K562 (cell line): ENCODE measurements at regions not wholly inside any gene's neighbourhood (a gene's known extent, or its start where the extent isn't known, plus 50 kb on each side); places are given as distances from the start of the nearest gene placed in this dataset.

Experiments
- ATAC-seq: fragments of 200-7000 bp; cut with Tn5 transposase; 3 replicates; pipeline ENCODE4 v1.9.1; 2020; ENCODE audit warnings: moderate library complexity
- BruUV-seq: library from RNA; stranded (reverse); fragments of 400-500 nt; replicated peaks from 2 replicates; lab custom pipeline; 2021; lab: Mats Ljungman, UMichigan
- CTCF ChIA-PET: fragments of 300-600 bp; formaldehyde crosslinking; extraction: SDS; loops from one replicate; lab custom pipeline; 2021; ENCODE audit warnings: low intra/inter-chr PET ratio; lab: Yijun Ruan, JAX
- POLR2A ChIA-PET: fragments of 300-600, 350-650 bp; sonication (Branson Sonifier 250); formaldehyde crosslinking; extraction: SDS; loops from one replicate; lab custom pipeline; 2021; ENCODE audit warnings: antibody characterized with exemption, inconsistent platforms; lab: Yijun Ruan, JAX
- DNase-seq, 4 experiments: peaks; one replicate each; pipeline versions ENCODE4 v3.0.0 to v3.0.0-alpha.2; 2011 to 2018; ENCODE audit warnings: low spot score in 3 of 4, mixed read lengths in 3 of 4; ENCODE audit errors: extremely low read depth in 1 of 4
- FAIRE-seq: peaks from 2 replicates; lab custom pipeline; 2011; peaks lifted over from hg19 to GRCh38; lab: Jason Lieb, UNC
- H2AFZ ChIP-seq: 2 replicates; pipeline ENCODE4 v1.6.0; 2011; ENCODE audit warnings: low read depth, low read length, control low read depth, inconsistent platforms
- H3K27ac ChIP-seq: fragments of 200-600 bp; 3 replicates; pipeline ENCODE4 v1.8.0; 2011; ENCODE audit warnings: low read depth, mild to moderate bottlenecking, control low read depth, inconsistent platforms, low read length, moderate library complexity, mixed read lengths; ENCODE audit errors: extremely low read depth
- H3K27me3 ChIP-seq, 2 experiments: fragments of 300-600 bp in 1 of 2; 2 replicates in 1 of 2; 3 replicates in 1 of 2; pipeline versions ENCODE4 v1.6.0 to v1.8.0; 2011; ENCODE audit warnings: inconsistent platforms in 2 of 2, low read length in 2 of 2, mild to moderate bottlenecking in 1 of 2, mixed read lengths in 1 of 2, moderate library complexity in 1 of 2; ENCODE audit not compliant: control insufficient read depth in 2 of 2, insufficient read depth in 2 of 2
- H3K36me3 ChIP-seq: fragments of 300-600 bp; 3 replicates; pipeline ENCODE4 v1.8.0; 2011; ENCODE audit warnings: mild to moderate bottlenecking, low read length, inconsistent platforms; ENCODE audit not compliant: control insufficient read depth, insufficient read depth
- H3K4me1 ChIP-seq, 2 experiments: fragments of 200-600 bp in 1 of 2; replicated peaks in 1 of 2; 2 replicates in 1 of 2; 3 replicates in 1 of 2; pipeline versions ENCODE4 v1.5.1 to v1.8.0; 2011; ENCODE audit warnings: inconsistent platforms in 2 of 2, low read length in 2 of 2, mild to moderate bottlenecking in 1 of 2, mixed read lengths in 1 of 2, moderate library complexity in 1 of 2; ENCODE audit not compliant: control insufficient read depth in 2 of 2, insufficient read depth in 2 of 2
- H3K4me2 ChIP-seq: 2 replicates; pipeline ENCODE4 v1.6.1; 2011; ENCODE audit warnings: low read length, control low read depth, inconsistent platforms, mixed read lengths; ENCODE audit not compliant: insufficient read depth
- H3K4me3 ChIP-seq: fragments of 200-600 bp; sonication (generic), shearing (Covaris generic); 2 replicates; pipeline ENCODE4 v1.5.1; 2016; ENCODE audit warnings: control low read depth, inconsistent platforms
- H3K79me2 ChIP-seq: fragments of 200-600 bp; 3 replicates; pipeline ENCODE4 v1.8.0; 2011; ENCODE audit warnings: low read length, inconsistent platforms; ENCODE audit not compliant: control insufficient read depth, insufficient read depth
- H3K9ac ChIP-seq, 2 experiments: 2 replicates each; pipeline versions ENCODE4 v1.6.0 to v1.6.1; 2011; ENCODE audit warnings: low read depth in 2 of 2, low read length in 2 of 2, control low read depth in 1 of 2, inconsistent platforms in 1 of 2, mild to moderate bottlenecking in 1 of 2, mixed read lengths in 1 of 2; ENCODE audit not compliant: insufficient read depth in 1 of 2
- H3K9me1 ChIP-seq: one replicate; pipeline ENCODE4 v1.6.0; 2011; ENCODE audit warnings: inconsistent platforms, mild to moderate bottlenecking, low read length, moderate library complexity; ENCODE audit not compliant: control insufficient read depth, insufficient read depth
- H3K9me3 ChIP-seq: replicated peaks from 2 replicates; pipeline ENCODE4 v1.5.1; 2011; ENCODE audit warnings: low read depth, low read length, inconsistent platforms; ENCODE audit not compliant: control insufficient read depth, insufficient read depth
- H4K20me1 ChIP-seq: replicated peaks from 2 replicates; pipeline ENCODE4 v1.6.1; 2011; ENCODE audit warnings: low read length, inconsistent platforms, mixed read lengths; ENCODE audit not compliant: control insufficient read depth, insufficient read depth
- CBFA2T2 ChIP-seq: fragments of 450-650 bp; conservative IDR thresholded peaks from 2 replicates; pipeline ENCODE4 v1.6.1; 2017; ENCODE audit warnings: mild to moderate bottlenecking
- ZHX1 ChIP-seq: fragments of 150-350 bp; conservative IDR thresholded peaks from 2 replicates; pipeline ENCODE4 v1.6.1; 2014; ENCODE audit warnings: low read length
- WGBS: fragments of 100-300 bp; shearing (Covaris generic); methylation state at CpG from one replicate; pipeline ENCODE4 v1.1.6; 2016; ENCODE audit warnings: low coverage, mixed read lengths; ENCODE audit not compliant: insufficient coverage; ENCODE audit errors: missing lambda C conversion rate; 5-methylcytosine and 5-hydroxymethylcytosine counted together
- in situ Hi-C: fragments of 300-500 bp; cut with MboI; formaldehyde crosslinking; loops from 4 replicates; pipeline ENCODE4 v1.15.0; 2018; ENCODE audit warnings: inconsistent platforms, mixed read lengths
- intact Hi-C: fragments of 100-400 bp; cut with micrococcal nuclease; formaldehyde crosslinking; loops from 2 replicates; pipeline ENCODE4 v1.14.2; 2022

GRCh38 chr7:128171-129080 lies 63.9 kb upstream of the FAM20C start:
- Histone ChIP-seq H3K36me3 (no peaks in the 10 kb centered on the region), H4K20me1 (peaks cover 7% of the 10 kb centered on the region), H3K4me3 (no peak overlapping the region), H3K4me1 (peaks cover 0 to 12% of the 10 kb centered on the region in 2 experiments; a peak in 1 of 5 replicates), H3K4me2 (no peak overlapping the region), H3K27me3 (peaks cover 19 to 49% of the 10 kb centered on the region in 2 experiments; a peak in 4 of 5 replicates), H3K79me2 (no peaks in the 10 kb centered on the region), H3K9me1 (peaks cover 5% of the 10 kb centered on the region), H3K9me3 (no peaks in the 10 kb centered on the region), H3K27ac (no peak overlapping the region), H2AFZ (no peak overlapping the region), H3K9ac (peak overlapping the region in 1 of 2 experiments; percentile 8; a peak in 1 of 4 replicates)
- no TSS peak for BruUV-seq
- ATAC-seq (no peak), FAIRE-seq (peak; percentile 19), DNase-seq (no peak)
- no peak for TF ChIP-seq ZHX1
- TF ChIP-seq CBFA2T2 = no peak
- intact Hi-C loops = no loop called here
- WGBS = under 1% methylated on average over 23 of the region's 23 CpGs
- in situ Hi-C loops = no loop called here
- ChIA-PET POLR2A (interaction anchor here (0.7 kb wide), 1 partner anchor 69 kb away, joined by 3 read pairs; no protein-coding TSS in a partner anchor), CTCF (no interaction called here)
